Fibroblast of pulmonary artery (primary cell): ENCODE measurements at regions not wholly inside any gene's neighbourhood (a gene's known extent, or its start where the extent isn't known, plus 50 kb on each side); places are given as distances from the start of the nearest gene placed in this dataset.
A peak's percentile ranks its signal among the peaks of the same experiment; 100 is the strongest.

Experiments used
- DNase-seq: peaks from one replicate; pipeline ENCODE4 v3.0.0-alpha.2; 2010; ENCODE audit warnings: low read depth
- H3K4me3 ChIP-seq: replicated peaks from 2 replicates; pipeline ENCODE4 v1.5.1; 2011; ENCODE audit warnings: low read depth, mild to moderate bottlenecking, control low read depth, low read length, moderate library complexity
- CTCF ChIP-seq: IDR thresholded peaks from 2 replicates; pipeline ENCODE4 v1.5.1; 2011; ENCODE audit warnings: mild to moderate bottlenecking, control low read depth, low read length, inconsistent platforms; ENCODE audit errors: missing control alignments

- no peak overlapping the region for H3K4me3 ChIP-seq
- DNase-seq, result no peak
- TF ChIP-seq CTCF, result no peak
Observed at GRCh38 chr6:22418714-22419113, 121.9 kb upstream of the PRL start.

- no peak overlapping the region for H3K4me3 ChIP-seq
- peak; percentile 59 for DNase-seq
- no peak for TF ChIP-seq CTCF
Observed at GRCh38 chr6:22421198-22421597, 124.4 kb upstream of the PRL start.

- no peak overlapping the region for H3K4me3 ChIP-seq
- no peak for TF ChIP-seq CTCF
- no peak for DNase-seq
Observed at GRCh38 chr6:22424196-22424595, 127.4 kb upstream of the PRL start.

- H3K4me3 ChIP-seq, result no peak overlapping the region
- no peak for DNase-seq
- TF ChIP-seq CTCF, result no peak
Observed at GRCh38 chr6:22432060-22432459, 135.2 kb upstream of the PRL start.

- TF ChIP-seq CTCF, result no peak
- DNase-seq, result no peak
- H3K4me3 ChIP-seq, result no peak overlapping the region
Observed at GRCh38 chr6:22433745-22434144, 135.6 kb upstream of the HDGFL1 start.

GRCh38 chr6:22435151-22435550 is 134.2 kb upstream of the HDGFL1 start:
- no peak overlapping the region for H3K4me3 ChIP-seq
- DNase-seq, result no peak
- TF ChIP-seq CTCF, result no peak

GRCh38 chr6:22436134-22436533 is 133.2 kb upstream of the HDGFL1 start:
- TF ChIP-seq CTCF, result no peak
- no peak for DNase-seq
- no peak overlapping the region for H3K4me3 ChIP-seq
